SU-DHL-6 (cell line): ENCODE measurements at regions not wholly inside any gene's neighbourhood (a gene's known extent, or its start where the extent isn't known, plus 50 kb on each side); places are given as distances from the start of the nearest gene placed in this dataset.

Source experiments
- H2AFZ ChIP-seq: fragments of 200-600 bp; sonication (generic); 2 replicates; pipeline ENCODE4 v1.6.1; 2014; ENCODE audit warnings: low read depth, mild to moderate bottlenecking, moderate library complexity, mixed read lengths, antibody characterized with exemption, low read length; ENCODE audit not compliant: severe bottlenecking
- H3F3A ChIP-seq: fragments of 200-600 bp; shearing (Covaris generic); 2 replicates; pipeline ENCODE4 v1.6.0; 2016; ENCODE audit warnings: antibody characterized with exemption, mild to moderate bottlenecking; ENCODE audit not compliant: insufficient read depth
- H3K27ac ChIP-seq: fragments of 200-600 bp; sonication (generic); 2 replicates; pipeline ENCODE4 v1.5.1; 2016; ENCODE audit warnings: low read depth, mild to moderate bottlenecking, low read length, moderate library complexity, mixed read lengths
- H3K27me3 ChIP-seq: fragments of 200-600 bp; sonication (generic), shearing (Covaris generic); 2 replicates; pipeline ENCODE4 v1.6.0; 2014; ENCODE audit warnings: mild to moderate bottlenecking, low read length
- H3K36me3 ChIP-seq: fragments of 200-600 bp; sonication (generic); 2 replicates; pipeline ENCODE4 v1.6.1; 2014; ENCODE audit warnings: mild to moderate bottlenecking, low read length, mixed read lengths
- H3K4me2 ChIP-seq: fragments of 300-600, 200-600 bp; shearing (Covaris generic), sonication (generic); 2 replicates; pipeline ENCODE4 v1.6.0; 2014; ENCODE audit warnings: low read length, low read depth, mild to moderate bottlenecking; ENCODE audit not compliant: poor library complexity, severe bottlenecking
- H3K4me3 ChIP-seq: fragments of 200-600 bp; sonication (generic); 2 replicates; pipeline ENCODE4 v1.5.1; 2014; ENCODE audit warnings: antibody characterized with exemption, low read length, mild to moderate bottlenecking, mixed read lengths; ENCODE audit not compliant: insufficient read depth, poor library complexity, severe bottlenecking
- H3K79me2 ChIP-seq: fragments of 200-600 bp; sonication (generic); 2 replicates; pipeline ENCODE4 v1.6.1; 2014; ENCODE audit warnings: mild to moderate bottlenecking, low read length, moderate library complexity; ENCODE audit not compliant: insufficient read depth
- H3K9ac ChIP-seq: fragments of 200-600 bp; sonication (generic); 2 replicates; pipeline ENCODE4 v1.7.0; 2014; ENCODE audit warnings: mild to moderate bottlenecking, low read length
- H3K9me2 ChIP-seq: fragments of 200-600 bp; sonication (generic); replicated peaks from 2 replicates; pipeline ENCODE4 v1.6.1; 2014; ENCODE audit warnings: low read length; ENCODE audit not compliant: insufficient read depth
- H3K9me3 ChIP-seq: fragments of 200-600 bp; sonication (generic); 2 replicates; pipeline ENCODE4 v1.6.1; 2014; ENCODE audit warnings: low read length, mixed read lengths; ENCODE audit not compliant: insufficient read depth
- H4K20me1 ChIP-seq: fragments of 200-600 bp; sonication (generic); 2 replicates; pipeline ENCODE4 v1.6.1; 2014; ENCODE audit warnings: low read depth, mild to moderate bottlenecking, antibody characterized with exemption, low read length, moderate library complexity, mixed read lengths
- EZH2phosphoT487 ChIP-seq: fragments of 200-600 bp; sonication (generic), shearing (Covaris generic); conservative IDR thresholded peaks from 2 replicates; pipeline ENCODE4 v1.6.1; 2018; ENCODE audit warnings: mild to moderate bottlenecking, antibody characterized with exemption, low read length, moderate library complexity, mixed read lengths
- TF ChIP-seq, protein P1 (sequence below): fragments of 200-600 bp; sonication (generic); IDR thresholded peaks from one replicate; pipeline ENCODE4 v1.5.1; 2017; ENCODE audit warnings: antibody characterized with exemption, mild to moderate bottlenecking, low read length, moderate library complexity; ENCODE audit not compliant: insufficient read depth, poor library complexity, severe bottlenecking

DNA sequence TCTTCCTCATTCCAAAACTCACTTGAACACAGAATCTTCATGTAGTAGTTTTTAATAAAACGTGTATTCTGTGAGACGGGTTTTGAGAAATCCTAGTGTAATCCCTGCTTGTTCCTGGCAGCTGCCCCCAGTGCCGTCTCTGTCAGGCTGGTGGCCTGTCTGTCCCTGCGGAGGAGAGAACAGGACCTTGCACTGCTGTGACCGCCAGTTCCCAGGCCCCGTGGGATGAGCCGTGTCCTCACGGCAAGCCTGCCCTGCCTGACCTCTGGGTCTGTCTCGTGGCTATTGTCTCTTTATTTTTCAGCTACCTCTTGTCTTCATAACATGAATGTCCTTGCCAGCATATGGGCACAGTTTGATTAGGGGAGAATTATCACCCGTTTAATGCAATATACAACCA, 535.5 kb upstream of the B3GAT1 start:
- H3K36me3 ChIP-seq = no peaks in the 10 kb centered on the region
- H3K4me3 ChIP-seq = no peak overlapping the region
- H3K4me2 ChIP-seq = no peak overlapping the region
- no peak overlapping the region for H3K9ac ChIP-seq
- H3F3A ChIP-seq = no peaks in the 10 kb centered on the region
- H2AFZ ChIP-seq = no peak overlapping the region
- H3K27me3 ChIP-seq = no peaks in the 10 kb centered on the region
- H3K27ac ChIP-seq = no peak overlapping the region
- H3K9me3 ChIP-seq = no peaks in the 10 kb centered on the region
- H3K9me2 ChIP-seq = no peaks in the 10 kb centered on the region
- no peaks in the 10 kb centered on the region for H3K79me2 ChIP-seq
- no peak for TF ChIP-seq EZH2phosphoT487
- TF ChIP-seq, protein P1, sequence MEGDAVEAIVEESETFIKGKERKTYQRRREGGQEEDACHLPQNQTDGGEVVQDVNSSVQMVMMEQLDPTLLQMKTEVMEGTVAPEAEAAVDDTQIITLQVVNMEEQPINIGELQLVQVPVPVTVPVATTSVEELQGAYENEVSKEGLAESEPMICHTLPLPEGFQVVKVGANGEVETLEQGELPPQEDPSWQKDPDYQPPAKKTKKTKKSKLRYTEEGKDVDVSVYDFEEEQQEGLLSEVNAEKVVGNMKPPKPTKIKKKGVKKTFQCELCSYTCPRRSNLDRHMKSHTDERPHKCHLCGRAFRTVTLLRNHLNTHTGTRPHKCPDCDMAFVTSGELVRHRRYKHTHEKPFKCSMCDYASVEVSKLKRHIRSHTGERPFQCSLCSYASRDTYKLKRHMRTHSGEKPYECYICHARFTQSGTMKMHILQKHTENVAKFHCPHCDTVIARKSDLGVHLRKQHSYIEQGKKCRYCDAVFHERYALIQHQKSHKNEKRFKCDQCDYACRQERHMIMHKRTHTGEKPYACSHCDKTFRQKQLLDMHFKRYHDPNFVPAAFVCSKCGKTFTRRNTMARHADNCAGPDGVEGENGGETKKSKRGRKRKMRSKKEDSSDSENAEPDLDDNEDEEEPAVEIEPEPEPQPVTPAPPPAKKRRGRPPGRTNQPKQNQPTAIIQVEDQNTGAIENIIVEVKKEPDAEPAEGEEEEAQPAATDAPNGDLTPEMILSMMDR = no peak
- H4K20me1 ChIP-seq = no peaks in the 10 kb centered on the region

GRCh38 chr11:134945993-134946392, 534.0 kb upstream of the B3GAT1 start:
- Histone ChIP-seq H3K4me3 (no peak overlapping the region), H2AFZ (no peak overlapping the region), H3K27me3 (no peaks in the 10 kb centered on the region), H3K9ac (no peak overlapping the region), H3K36me3 (no peaks in the 10 kb centered on the region), H3K9me2 (no peaks in the 10 kb centered on the region), H4K20me1 (no peaks in the 10 kb centered on the region), H3K27ac (no peak overlapping the region), H3K79me2 (no peaks in the 10 kb centered on the region), H3K4me2 (no peak overlapping the region), H3F3A (no peaks in the 10 kb centered on the region), H3K9me3 (no peaks in the 10 kb centered on the region)
- TF ChIP-seq, protein P1 = no peak
- TF ChIP-seq EZH2phosphoT487 = no peak

DNA sequence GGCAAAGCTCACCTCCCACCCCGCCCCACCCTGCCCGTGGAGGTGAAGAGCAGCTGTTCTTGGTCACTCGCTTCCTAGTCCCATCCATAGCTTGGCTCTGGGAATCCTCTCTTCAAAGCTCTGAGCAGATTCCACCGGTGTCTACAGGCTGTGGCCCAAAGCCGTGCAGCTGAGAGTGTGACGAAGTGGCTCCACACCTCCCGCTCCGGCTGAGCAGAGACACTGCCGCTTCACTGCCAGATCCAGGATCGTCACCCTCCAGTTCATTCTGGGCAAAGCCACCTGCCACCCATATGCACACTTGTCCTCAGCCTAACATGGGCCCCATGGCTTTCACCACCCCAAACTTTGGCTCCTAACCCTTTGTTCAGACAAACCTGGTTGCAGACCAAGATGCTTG, 532.9 kb upstream of the B3GAT1 start:
- Histone ChIP-seq H3F3A (no peaks in the 10 kb centered on the region), H2AFZ (no peak overlapping the region), H3K36me3 (no peaks in the 10 kb centered on the region), H3K27me3 (no peaks in the 10 kb centered on the region), H3K9me3 (no peaks in the 10 kb centered on the region), H3K4me2 (no peak overlapping the region), H3K4me3 (no peak overlapping the region), H3K79me2 (no peaks in the 10 kb centered on the region), H3K9me2 (no peaks in the 10 kb centered on the region), H4K20me1 (no peaks in the 10 kb centered on the region), H3K27ac (no peak overlapping the region), H3K9ac (no peak overlapping the region)
- no peak for TF ChIP-seq EZH2phosphoT487

GRCh38 chr11:134944131-134944530, 532.1 kb upstream of the B3GAT1 start:
- no peaks in the 10 kb centered on the region for H3K36me3 ChIP-seq
- H3F3A ChIP-seq = no peaks in the 10 kb centered on the region
- H3K79me2 ChIP-seq = no peaks in the 10 kb centered on the region
- H3K9ac ChIP-seq = no peak overlapping the region
- no peaks in the 10 kb centered on the region for H3K9me3 ChIP-seq
- H3K4me3 ChIP-seq = no peak overlapping the region
- no peaks in the 10 kb centered on the region for H4K20me1 ChIP-seq
- H3K4me2 ChIP-seq = no peak overlapping the region
- no peaks in the 10 kb centered on the region for H3K27me3 ChIP-seq
- no peak overlapping the region for H2AFZ ChIP-seq
- H3K9me2 ChIP-seq = no peaks in the 10 kb centered on the region
- H3K27ac ChIP-seq = no peak overlapping the region
- no peak for TF ChIP-seq EZH2phosphoT487
- TF ChIP-seq, protein P1 = no peak
